NCI-H1092 (cell line): ENCODE measurements at regions not wholly inside any gene's neighbourhood (a gene's known extent, or its start where the extent isn't known, plus 50 kb on each side); places are given as distances from the start of the nearest gene placed in this dataset.

ENCODE experiments used
- DNase-seq: peaks from one replicate; lab custom pipeline; 2025; lab: John Stamatoyannopoulos, UW

DNA sequence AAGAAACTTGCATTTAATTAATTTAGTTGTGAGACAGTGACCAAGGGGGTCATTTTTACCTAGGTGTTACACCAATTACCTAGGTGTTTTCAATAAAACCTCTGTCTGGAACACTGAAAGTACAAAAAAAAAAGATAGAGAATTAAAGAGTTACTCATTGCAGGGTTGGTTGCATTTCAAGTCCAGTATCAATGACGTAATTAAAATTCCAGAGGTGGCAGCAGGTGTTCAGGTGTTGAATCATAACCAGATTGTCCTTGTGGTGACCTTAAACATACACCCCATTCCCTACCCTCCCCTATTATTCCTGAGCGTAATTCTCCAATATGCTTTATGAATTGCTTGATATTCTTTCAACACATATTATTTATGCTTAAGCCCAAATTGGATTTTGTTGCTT, 352.0 kb upstream of the SLC8A1 start:
- no peak for DNase-seq

DNA sequence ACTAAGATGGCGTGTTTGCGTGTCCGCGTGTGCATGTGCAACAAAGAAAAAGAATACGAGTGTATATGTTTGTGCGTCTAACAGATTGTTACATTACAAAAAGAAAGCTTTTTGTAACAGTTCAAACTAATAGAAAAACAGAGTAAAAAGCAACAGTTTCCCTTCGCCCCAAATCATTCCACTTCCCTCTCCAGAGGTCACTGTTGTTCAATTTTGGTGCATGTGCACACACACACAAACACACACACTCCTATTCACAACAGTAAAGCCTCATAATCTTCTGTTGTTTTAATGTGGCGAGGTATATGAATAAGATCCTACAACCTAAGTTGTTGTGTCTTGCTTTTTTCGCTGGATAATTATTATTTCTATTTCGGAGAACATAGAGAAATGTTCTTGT, 357.3 kb upstream of the SLC8A1 start:
- DNase-seq, result no peak

- DNase-seq, result no peak
These were observed 362.7 kb upstream of the SLC8A1 start for GRCh38 chr2:40814616-40815015.

DNA sequence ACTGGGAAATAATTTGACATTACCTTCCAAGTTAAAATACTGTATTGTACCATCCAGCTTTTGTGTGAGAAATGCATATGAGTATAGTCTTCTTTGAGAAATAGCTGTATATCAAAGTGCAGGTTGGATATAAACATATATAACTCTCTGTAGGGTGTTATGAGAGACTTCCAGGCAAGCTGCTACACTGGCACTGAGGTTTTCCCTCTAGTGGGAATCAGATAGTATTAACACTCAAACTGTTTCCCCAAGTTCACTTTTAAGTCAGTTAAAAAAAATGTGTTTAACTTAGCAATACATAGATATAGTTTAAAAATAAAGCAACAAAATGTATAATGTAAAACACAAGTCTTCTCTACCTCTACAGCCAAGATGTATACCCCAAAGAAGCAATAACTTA, 368.4 kb upstream of the SLC8A1 start:
- no peak for DNase-seq

DNA sequence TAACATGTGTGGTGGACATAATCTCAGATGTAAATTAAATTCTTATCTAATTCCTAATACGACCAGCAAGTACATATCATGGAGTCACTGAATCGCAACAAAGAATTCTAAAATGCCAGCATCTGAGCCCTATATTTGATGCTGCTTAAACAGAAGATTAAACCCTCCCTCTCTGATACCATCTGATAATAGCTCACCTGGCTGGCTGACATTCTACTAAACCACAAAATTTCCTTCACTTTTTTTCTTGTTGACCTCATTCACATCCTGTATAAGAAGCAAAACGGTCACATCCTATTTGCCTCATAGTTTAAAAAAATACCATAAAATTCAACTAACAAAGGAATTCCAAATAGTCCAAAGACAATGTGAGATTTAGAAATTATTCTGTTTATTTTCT, 371.6 kb upstream of the SLC8A1 start:
- DNase-seq, result no peak

- DNase-seq, result peak; percentile 0
These were observed 372.4 kb upstream of the SLC8A1 start for GRCh38 chr2:40824278-40824677.

DNA sequence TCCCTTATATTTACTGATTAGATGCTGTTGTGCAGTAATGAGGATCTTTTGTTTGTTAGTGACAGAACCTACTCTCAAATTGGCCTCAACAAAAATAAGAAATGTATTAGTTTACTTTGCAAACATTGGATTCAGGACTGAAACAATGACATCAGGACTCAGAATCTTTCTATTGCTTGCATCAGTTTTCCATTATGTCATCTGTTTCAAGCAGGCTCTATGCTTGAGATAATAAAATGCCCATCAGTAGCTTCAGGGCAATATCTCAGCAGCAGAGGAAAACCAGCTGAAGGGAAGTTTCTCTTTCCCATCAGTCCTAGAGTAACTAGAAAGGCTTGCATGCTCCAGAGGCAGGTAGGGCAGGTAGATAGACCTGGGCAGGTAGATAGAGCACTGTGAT, 375.5 kb upstream of the SLC8A1 start:
- DNase-seq, result no peak

DNA sequence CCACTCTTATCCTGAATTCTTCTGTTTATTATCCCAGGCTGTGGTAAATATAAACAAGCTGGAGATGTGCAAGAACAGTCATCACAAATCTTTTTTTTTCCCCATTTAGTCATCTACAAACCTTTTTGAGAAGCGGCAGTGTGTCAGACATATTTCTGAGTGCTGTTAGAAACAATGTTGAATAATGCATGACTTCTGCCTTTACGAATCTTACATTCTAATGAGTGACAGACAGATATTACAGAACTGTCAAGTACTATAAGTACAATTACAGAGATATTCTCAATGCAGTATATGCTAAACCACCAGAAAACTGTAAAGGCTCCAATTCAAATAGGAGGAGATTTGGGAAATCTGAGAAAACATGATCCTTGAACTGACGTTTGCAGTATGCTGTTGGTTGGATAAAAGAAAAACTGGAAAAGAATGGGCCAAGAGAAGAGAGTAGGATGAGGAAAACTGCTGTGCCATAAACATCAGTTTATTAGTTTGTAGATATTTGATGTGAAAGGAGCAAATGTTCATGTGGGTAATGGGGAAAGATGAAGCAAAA, 379.5 kb upstream of the SLC8A1 start:
- DNase-seq, result no peak

GRCh38 chr2:40841856-40842255, 390.0 kb upstream of the SLC8A1 start:
- DNase-seq, result no peak

DNA sequence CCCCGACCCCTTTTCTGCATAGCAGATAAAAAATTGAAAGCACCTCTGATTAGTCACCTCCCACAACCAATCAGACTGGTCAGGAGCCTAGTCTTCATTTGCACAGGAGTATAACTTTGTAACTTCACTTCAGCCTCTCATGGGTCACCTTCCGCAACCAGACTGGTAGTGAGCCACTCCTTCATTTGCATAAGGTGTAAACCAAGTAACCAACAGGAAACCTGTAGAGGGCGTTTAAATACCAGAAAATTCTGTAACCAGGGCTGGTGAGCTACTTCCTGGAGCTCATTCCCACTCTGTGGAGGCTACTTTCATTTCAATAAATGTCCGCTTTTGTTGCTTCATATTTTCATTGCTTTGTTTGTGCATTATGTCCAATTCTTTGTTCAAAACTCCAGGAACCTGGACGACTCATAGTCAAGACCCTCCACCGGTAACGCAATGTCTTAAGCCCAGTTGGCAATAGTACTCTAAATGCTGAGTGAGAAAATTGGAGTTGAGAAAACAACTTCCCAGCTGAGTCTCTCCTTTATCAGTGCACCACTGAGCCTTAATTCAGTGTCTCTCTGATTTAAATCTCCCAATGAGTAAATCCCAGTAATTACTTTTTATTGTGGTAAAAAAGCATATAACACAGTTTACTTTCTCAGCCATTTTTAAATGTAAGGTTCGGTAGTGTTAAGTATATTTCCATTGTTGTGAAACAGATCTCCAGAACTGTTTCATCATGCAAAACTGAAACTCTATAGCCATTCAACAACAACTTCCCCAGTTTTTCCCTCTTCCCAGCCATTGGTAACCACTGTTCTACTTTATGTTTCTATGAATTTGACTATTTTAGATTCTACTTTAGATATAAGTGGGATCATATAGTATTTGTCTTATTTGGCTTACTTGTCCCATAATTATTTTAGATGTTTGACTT, 392.7 kb upstream of the SLC8A1 start:
- DNase-seq, result no peak

GRCh38 chr2:40851661-40852060, 399.8 kb upstream of the SLC8A1 start:
- no peak for DNase-seq

- no peak for DNase-seq
These were observed 407.7 kb upstream of the SLC8A1 start for GRCh38 chr2:40859617-40860016.

GRCh38 chr2:40867829-40868228, 415.9 kb upstream of the SLC8A1 start:
- no peak for DNase-seq

DNA sequence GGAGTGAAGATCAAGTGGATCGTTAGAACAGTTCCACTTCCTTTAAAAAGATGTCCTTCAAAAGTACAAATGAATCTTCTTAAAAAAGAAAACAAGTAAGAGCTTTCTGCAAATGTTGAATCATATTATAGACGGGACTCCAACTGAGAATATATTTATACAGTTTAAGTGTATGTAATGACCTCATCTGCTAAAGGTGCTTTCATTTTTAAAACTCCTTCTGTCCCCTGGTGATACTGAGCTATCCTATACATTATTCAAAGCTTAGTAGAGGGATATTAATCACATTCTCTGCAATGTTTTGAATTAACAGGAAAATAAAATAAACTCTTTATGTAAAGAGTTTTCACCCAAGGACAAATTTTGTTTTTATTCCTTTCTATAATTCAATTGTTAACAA, 420.7 kb upstream of the SLC8A1 start:
- no peak for DNase-seq

DNA sequence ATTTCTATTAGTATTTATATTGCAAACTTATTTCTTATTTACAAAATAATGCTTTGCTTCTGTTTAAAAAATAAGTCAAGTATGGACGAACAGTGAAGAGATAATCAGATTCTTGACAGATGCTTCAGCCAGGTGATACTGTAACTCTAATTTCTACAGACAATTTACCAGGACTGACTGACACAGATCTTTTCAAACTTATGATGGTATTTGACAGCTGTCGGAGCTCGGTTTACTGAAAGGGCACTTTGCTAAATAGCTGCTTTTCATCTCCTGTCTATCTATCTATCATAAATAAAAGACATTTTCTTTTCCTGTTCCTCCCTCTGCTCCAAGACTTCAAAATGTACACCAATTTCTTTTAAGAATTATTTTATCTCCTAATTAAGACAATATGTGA, 422.5 kb upstream of the SLC8A1 start:
- no peak for DNase-seq

DNA sequence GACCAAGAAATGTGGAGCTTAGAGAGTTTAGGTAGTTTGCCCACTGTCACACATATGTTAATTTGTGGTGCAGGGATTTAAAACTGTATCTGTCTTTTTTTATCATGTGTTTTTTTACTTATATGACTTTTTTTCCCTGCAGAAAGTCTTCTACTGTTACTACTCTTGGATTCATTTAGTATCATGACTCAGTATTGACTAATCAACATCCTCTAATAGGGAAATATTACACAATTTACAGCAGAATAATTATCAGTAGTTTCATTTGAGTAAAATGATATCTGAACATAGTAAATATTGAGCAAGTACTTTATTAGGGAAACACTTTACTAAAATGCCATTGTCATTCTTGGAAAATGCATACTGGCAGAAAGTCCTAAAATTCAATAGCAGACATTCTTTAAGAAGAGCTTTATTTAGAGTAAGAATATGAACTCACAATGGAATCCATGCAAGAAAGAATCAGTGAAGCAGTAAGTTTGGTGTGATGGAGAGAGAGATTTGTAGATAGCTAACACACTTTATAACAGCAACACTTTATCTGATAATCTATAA, 425.9 kb upstream of the SLC8A1 start:
- DNase-seq, result no peak

GRCh38 chr2:40879305-40879704, 427.4 kb upstream of the SLC8A1 start:
- DNase-seq, result no peak

DNA sequence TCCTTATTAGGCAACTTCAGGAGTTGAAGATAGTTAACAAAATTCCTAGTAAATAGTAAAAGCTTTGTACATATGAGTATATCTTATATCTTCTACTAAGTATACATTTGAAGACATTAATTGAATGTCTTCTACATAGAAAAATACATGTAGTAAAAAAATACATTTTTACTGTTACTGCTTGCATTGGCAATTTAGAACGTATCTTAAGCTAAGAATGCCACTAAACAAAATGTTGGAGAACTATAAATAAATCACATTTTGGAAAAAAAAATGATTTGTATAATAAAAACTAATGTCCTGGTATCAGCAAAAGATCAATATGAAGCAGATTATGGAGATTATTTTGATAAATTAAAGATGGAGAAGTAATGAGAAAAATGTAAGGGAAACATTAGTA, 434.2 kb upstream of the SLC8A1 start:
- no peak for DNase-seq

- no peak for DNase-seq
These were observed 434.8 kb upstream of the SLC8A1 start for GRCh38 chr2:40886655-40887054.

DNA sequence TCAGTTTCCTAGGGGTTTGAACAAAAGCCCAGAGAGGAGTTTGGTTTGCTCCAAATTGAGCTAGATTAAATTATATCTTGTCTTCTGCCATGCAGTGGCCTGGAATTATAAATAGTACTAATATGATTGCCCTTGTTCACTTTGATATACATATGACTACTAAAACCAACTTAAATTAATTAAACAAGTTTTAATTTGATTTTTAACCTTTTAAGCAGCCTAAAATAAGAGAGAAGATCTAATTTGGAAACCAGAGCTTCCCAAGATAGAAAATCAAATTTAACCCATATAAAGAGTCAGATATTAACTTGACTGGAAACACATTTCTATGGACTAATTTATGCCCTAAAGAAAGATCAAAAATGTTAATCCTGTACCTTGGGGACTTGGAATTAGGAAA, 444.5 kb upstream of the SLC8A1 start:
- no peak for DNase-seq

DNA sequence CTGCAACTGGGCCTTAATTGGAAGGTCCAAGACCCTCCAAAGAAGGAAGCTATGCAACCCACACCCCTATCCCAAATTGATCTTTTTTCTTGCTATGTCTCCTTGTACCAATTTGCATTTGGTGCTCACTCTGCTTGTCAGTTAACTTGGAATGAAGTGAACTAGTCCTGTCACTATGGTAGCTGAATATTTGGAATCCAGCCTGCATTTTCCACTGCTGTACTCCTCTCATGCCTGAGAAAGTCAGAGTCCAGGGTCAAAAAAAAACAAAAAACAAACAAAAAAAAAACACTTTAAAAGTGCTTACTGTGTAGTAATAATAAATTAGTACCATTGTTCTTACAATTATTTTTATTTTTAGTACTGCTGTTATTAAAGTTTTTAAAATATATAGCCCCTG, 462.8 kb upstream of the SLC8A1 start:
- DNase-seq, result no peak

DNA sequence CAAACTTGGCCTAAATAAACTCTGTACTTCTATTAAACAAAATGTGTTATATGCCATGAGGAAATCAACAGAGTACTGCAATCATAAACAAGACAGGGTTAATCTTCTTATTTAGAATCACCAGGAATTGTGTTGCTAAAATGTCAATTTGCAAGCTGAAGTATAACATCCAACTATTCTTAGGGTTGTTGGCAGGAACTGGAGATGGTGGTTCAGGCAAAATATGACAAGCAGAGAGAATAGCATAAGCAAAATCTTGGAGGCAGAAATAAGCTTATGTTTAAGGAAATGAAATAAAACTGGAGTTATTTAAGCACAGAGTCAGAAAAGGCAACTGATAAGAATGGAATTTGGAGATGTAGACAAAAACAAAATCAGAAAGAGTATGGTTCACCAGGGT, 463.8 kb upstream of the SLC8A1 start:
- no peak for DNase-seq

- no peak for DNase-seq
These were observed 483.5 kb upstream of the SLC8A1 start for GRCh38 chr2:40935349-40935748.

DNA sequence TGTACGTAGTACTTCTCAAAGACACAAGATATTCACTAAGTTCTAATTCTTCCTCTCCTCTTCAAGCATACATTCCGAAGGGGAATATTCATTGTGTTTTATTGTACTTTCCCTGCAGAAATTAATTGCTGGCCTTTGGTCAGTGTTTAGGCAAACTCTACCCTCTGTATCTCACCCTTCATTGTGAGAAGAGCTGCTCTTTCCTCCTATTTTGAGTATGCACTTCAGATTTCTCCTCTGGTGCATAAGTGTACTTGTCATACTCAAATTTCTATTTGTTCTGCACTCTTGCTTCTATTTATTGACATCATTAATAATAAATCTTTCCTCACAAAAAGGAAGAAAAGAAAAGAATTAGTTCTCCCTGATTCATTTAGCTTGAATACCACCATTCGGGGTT, 485.4 kb upstream of the SLC8A1 start:
- DNase-seq, result no peak
